Tibial nerve (tissue), 4 donors: ENCODE measurements at regions not wholly inside any gene's neighbourhood (a gene's known extent, or its start where the extent isn't known, plus 50 kb on each side); places are given as distances from the start of the nearest gene placed in this dataset.

Source experiments
- CTCF ChIP-seq, 5 experiments: fragments of 200-600 bp in 3 of 5; fragments of 450-650 bp in 2 of 5; sonication (generic) in 3 of 5; IDR thresholded peaks; one replicate each; pipeline ENCODE4 v1.5.1; 2016 to 2019; ENCODE audit warnings: antibody characterized with exemption in 5 of 5, mild to moderate bottlenecking in 3 of 5, moderate library complexity in 2 of 5
- EP300 ChIP-seq, 2 donors: sonication (generic); formaldehyde crosslinking; IDR thresholded peaks; one replicate each; pipeline ENCODE4 v1.6.1; 2017; ENCODE audit warnings: antibody characterized with exemption in 2 of 2, mild to moderate bottlenecking in 1 of 2
- POLR2A ChIP-seq, 2 donors: fragments of 450-650 bp; IDR thresholded peaks; one replicate each; pipeline ENCODE4 v1.6.1; 2017; ENCODE audit warnings: antibody characterized with exemption in 2 of 2, mild to moderate bottlenecking in 2 of 2, moderate library complexity in 2 of 2

DNA sequence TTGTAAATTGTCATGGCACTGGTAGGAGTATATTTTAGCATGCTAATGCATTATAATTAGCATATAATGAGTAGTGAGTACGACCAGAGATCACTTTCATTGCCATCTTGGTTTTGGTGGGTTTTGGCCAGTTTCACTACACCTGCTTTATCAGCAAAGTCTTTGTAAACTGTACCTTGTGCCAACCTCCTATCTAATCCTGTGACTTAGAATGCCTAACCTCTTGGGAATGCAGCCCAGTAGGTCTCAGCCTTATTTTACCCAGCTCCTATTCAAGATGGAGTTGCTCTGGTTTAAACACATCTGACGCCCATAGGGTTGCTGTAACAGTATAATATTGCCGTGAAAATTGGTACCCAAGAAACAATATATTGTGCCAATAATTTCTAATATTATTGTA is 159.4 kb downstream of the MAGEB5 start:
- TF ChIP-seq CTCF (IDR thresholded peaks at IDR 0.05) = no peak
- TF ChIP-seq POLR2A (IDR thresholded peaks at IDR 0.05) = no peak
- TF ChIP-seq EP300 (IDR thresholded peaks at IDR 0.05) = no peak
